HEK293 (cell line): ENCODE measurements at regions not wholly inside any gene's neighbourhood (a gene's known extent, or its start where the extent isn't known, plus 50 kb on each side); places are given as distances from the start of the nearest gene placed in this dataset.

ENCODE experiments used
- CTCF ChIA-PET: fragments of 350-600 bp; formaldehyde crosslinking; extraction: SDS; loops from one replicate; lab custom pipeline; 2021; ENCODE audit warnings: antibody characterized with exemption; lab: Yijun Ruan, JAX
- POLR2A ChIA-PET: fragments of 300-600 bp; formaldehyde crosslinking; extraction: SDS; loops from one replicate; lab custom pipeline; 2020; ENCODE audit warnings: antibody characterized with exemption, inconsistent platforms; lab: Yijun Ruan, JAX
- H3K27ac ChIP-seq: fragments of 200-500 bp; sonication (Bioruptor generic); 2 replicates; pipeline ENCODE4 v1.5.1; 2014; ENCODE audit warnings: low read depth, low read length, control low read depth, inconsistent platforms; ENCODE audit errors: extremely low read depth
- H3K36me3 ChIP-seq, 2 experiments: fragments of 200-500 bp in 1 of 2; sonication (Bioruptor generic) in 1 of 2; 1 replicate in 1 of 2; 2 replicates in 1 of 2; pipeline ENCODE4 v1.5.1; 2014 to 2017; ENCODE audit warnings: inconsistent platforms in 2 of 2, low read length in 2 of 2; ENCODE audit not compliant: control insufficient read depth in 2 of 2, insufficient read depth in 1 of 2
- H3K4me1 ChIP-seq: fragments of 200-500 bp; sonication (Bioruptor generic); 2 replicates; pipeline ENCODE4 v1.5.1; 2014; ENCODE audit warnings: mild to moderate bottlenecking, low read length, inconsistent platforms; ENCODE audit not compliant: control insufficient read depth, insufficient read depth
- H3K4me3 ChIP-seq: 2 replicates; pipeline ENCODE4 v1.5.1; 2011; ENCODE audit warnings: low read depth, mild to moderate bottlenecking, control low read depth, low read length, moderate library complexity
- H3K9me3 ChIP-seq: fragments of 200-500 bp; sonication (Bioruptor generic); 2 replicates; pipeline ENCODE4 v1.5.1; 2014; ENCODE audit warnings: low read depth, low read length, inconsistent platforms; ENCODE audit not compliant: control insufficient read depth, insufficient read depth
- GFI1B ChIP-seq: fragments of 450-650 bp; formaldehyde crosslinking; IDR thresholded peaks from 2 replicates; pipeline ENCODE4 v1.5.1; 2016; ENCODE audit warnings: missing biosample characterization, missing genetic modification characterization
- KLF1 ChIP-seq: fragments of 450-650 bp; formaldehyde crosslinking; IDR thresholded peaks from 2 replicates; pipeline ENCODE4 v1.5.1; 2016; ENCODE audit warnings: missing biosample characterization, missing genetic modification characterization
- KLF8 ChIP-seq: fragments of 450-650 bp; formaldehyde crosslinking; IDR thresholded peaks from 2 replicates; pipeline ENCODE4 v1.5.1; 2016; ENCODE audit warnings: missing biosample characterization, missing genetic modification characterization
- MEIS1 ChIP-seq: sonication (generic); formaldehyde crosslinking; IDR thresholded peaks from 2 replicates; pipeline ENCODE4 v1.8.1; 2022; ENCODE audit warnings: missing genetic modification reagents, mild to moderate bottlenecking, borderline replicate concordance
- REST ChIP-seq: fragments of 450-650 bp; formaldehyde crosslinking; IDR thresholded peaks from 2 replicates; pipeline ENCODE4 v1.5.1; 2016; ENCODE audit warnings: missing biosample characterization, missing genetic modification characterization
- SETDB1 ChIP-seq: IDR thresholded peaks from one replicate; pipeline ENCODE4 v1.6.1; 2017; ENCODE audit warnings: mild to moderate bottlenecking, low read length, moderate library complexity, mixed read lengths; ENCODE audit not compliant: insufficient read length
- ZBTB10 ChIP-seq: fragments of 450-650 bp; formaldehyde crosslinking; IDR thresholded peaks from 2 replicates; pipeline ENCODE4 v1.5.1; 2016; ENCODE audit warnings: missing biosample characterization, missing genetic modification characterization
- ZBTB17 ChIP-seq: fragments of 450-650 bp; formaldehyde crosslinking; IDR thresholded peaks from 2 replicates; pipeline ENCODE4 v1.5.1; 2016; ENCODE audit warnings: missing biosample characterization, missing genetic modification characterization
- ZFP37 ChIP-seq: fragments of 450-650 bp; formaldehyde crosslinking; IDR thresholded peaks from 2 replicates; pipeline ENCODE4 v1.5.1; 2016; ENCODE audit warnings: missing biosample characterization, missing genetic modification characterization
- ZNF48 ChIP-seq: fragments of 450-650 bp; formaldehyde crosslinking; IDR thresholded peaks from 2 replicates; pipeline ENCODE4 v1.5.1; 2016; ENCODE audit warnings: missing biosample characterization, missing genetic modification characterization
- ZNF501 ChIP-seq: fragments of 450-650 bp; formaldehyde crosslinking; IDR thresholded peaks from 2 replicates; pipeline ENCODE4 v1.5.1; 2016; ENCODE audit warnings: missing biosample characterization, missing genetic modification characterization
- ZNF513 ChIP-seq: fragments of 450-650 bp; IDR thresholded peaks from 2 replicates; pipeline ENCODE4 v1.5.1; 2018; ENCODE audit warnings: missing biosample characterization, missing genetic modification characterization
- ZNF521 ChIP-seq: fragments of 450-650 bp; formaldehyde crosslinking; IDR thresholded peaks from 2 replicates; pipeline ENCODE4 v1.5.1; 2017; ENCODE audit warnings: missing biosample characterization, mild to moderate bottlenecking, missing genetic modification characterization
- ZNF555 ChIP-seq: fragments of 450-650 bp; formaldehyde crosslinking; conservative IDR thresholded peaks from 2 replicates; pipeline ENCODE4 v1.5.1; 2017; ENCODE audit warnings: missing biosample characterization, mild to moderate bottlenecking, missing genetic modification characterization, inconsistent platforms
- ZNF843 ChIP-seq: fragments of 450-650 bp; formaldehyde crosslinking; IDR thresholded peaks from 2 replicates; pipeline ENCODE4 v1.5.1; 2016; ENCODE audit warnings: missing biosample characterization, missing genetic modification characterization
- ZSCAN23 ChIP-seq: fragments of 450-650 bp; formaldehyde crosslinking; IDR thresholded peaks from 2 replicates; pipeline ENCODE4 v1.5.1; 2016; ENCODE audit warnings: missing biosample characterization, missing genetic modification characterization
- ZSCAN5A ChIP-seq: fragments of 450-650 bp; formaldehyde crosslinking; IDR thresholded peaks from 2 replicates; pipeline ENCODE4 v1.5.1; 2016; ENCODE audit warnings: missing biosample characterization, missing genetic modification characterization

GRCh38 chr6:104134876-104135275 lies 724.8 kb downstream of the HACE1 start:
- H3K9me3 ChIP-seq: no peaks in the 10 kb centered on the region
- TF ChIP-seq ZNF521 (tag by site-specific recombination) (no peak), KLF8 (tag by site-specific recombination) (no peak), ZNF555 (tag by site-specific recombination) (no peak), GFI1B (tag by site-specific recombination) (no peak), ZBTB17 (tag by site-specific recombination) (no peak), ZNF843 (no peak)
- no peak overlapping the region for H3K27ac ChIP-seq
- POLR2A ChIA-PET: no interaction called here
- no peak overlapping the region for H3K4me3 ChIP-seq
- H3K36me3 ChIP-seq: no peaks in the 10 kb centered on the region
- H3K4me1 ChIP-seq: no peaks in the 10 kb centered on the region
- CTCF ChIA-PET: no interaction called here

GRCh38 chr6:104130343-104130742 lies 729.4 kb downstream of the HACE1 start:
- no peak overlapping the region for H3K4me3 ChIP-seq
- no peak for TF ChIP-seq REST
- TF ChIP-seq ZFP37: no peak
- no peak for TF ChIP-seq MEIS1
- no peak for TF ChIP-seq ZNF48 (tag by site-specific recombination)
- TF ChIP-seq ZBTB17 (tag by site-specific recombination): no peak
- no peak for TF ChIP-seq ZBTB10 (tag by site-specific recombination)
- TF ChIP-seq ZSCAN23: no peak
- TF ChIP-seq KLF8 (tag by site-specific recombination): no peak
- no peak for TF ChIP-seq KLF1 (tag by site-specific recombination)
- no peak for TF ChIP-seq ZNF513 (tag by site-specific recombination)
- TF ChIP-seq ZNF501 (tag by site-specific recombination): no peak
- TF ChIP-seq SETDB1: no peak
- TF ChIP-seq ZSCAN5A (tag by site-specific recombination): no peak
- H3K27ac ChIP-seq: no peak overlapping the region
- H3K36me3 ChIP-seq: no peaks in the 10 kb centered on the region
- H3K4me1 ChIP-seq: no peaks in the 10 kb centered on the region
- ChIA-PET CTCF (no interaction called here), POLR2A (no interaction called here)
- H3K9me3 ChIP-seq: no peaks in the 10 kb centered on the region
